ENCODE measurements at regions not wholly inside any gene's neighbourhood (a gene's known extent, or its start where the extent isn't known, plus 50 kb on each side); places are given as distances from the start of the nearest gene placed in this dataset.

DNA sequence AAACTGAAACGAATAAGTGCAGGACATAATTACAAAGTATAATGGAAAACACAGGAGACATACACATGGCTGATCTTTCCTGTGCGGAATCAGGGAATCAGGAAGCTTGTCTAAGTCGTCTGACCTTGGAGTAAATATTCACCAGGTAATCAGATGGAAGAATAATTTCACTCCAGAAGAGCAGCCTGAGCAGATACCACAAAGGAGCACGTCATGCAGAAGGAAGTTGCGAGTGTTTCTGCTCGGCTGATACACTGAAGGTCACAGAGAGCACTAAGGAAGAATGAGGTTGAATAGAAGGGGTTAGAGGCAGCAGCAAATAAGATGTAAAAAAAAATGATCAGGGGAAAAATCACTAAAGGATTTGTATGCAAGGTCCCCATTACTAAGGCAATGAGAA lies 122.3 kb upstream of the GPC6 start:
- Mint-ChIP-seq H3K27me3 (no peaks in the 10 kb centered on the region), H3K4me1 (no peaks in the 10 kb centered on the region), H3K4me3 (no peak overlapping the region), H3K27ac (no peak overlapping the region), H3K36me3 (no peaks in the 10 kb centered on the region), H3K9me3 (ENCODE audit: low read depth) (no peaks in the 10 kb centered on the region)
- no peak for ATAC-seq
- no peak for DNase-seq
- CTCF ChIA-PET, result no interaction called here

DNA sequence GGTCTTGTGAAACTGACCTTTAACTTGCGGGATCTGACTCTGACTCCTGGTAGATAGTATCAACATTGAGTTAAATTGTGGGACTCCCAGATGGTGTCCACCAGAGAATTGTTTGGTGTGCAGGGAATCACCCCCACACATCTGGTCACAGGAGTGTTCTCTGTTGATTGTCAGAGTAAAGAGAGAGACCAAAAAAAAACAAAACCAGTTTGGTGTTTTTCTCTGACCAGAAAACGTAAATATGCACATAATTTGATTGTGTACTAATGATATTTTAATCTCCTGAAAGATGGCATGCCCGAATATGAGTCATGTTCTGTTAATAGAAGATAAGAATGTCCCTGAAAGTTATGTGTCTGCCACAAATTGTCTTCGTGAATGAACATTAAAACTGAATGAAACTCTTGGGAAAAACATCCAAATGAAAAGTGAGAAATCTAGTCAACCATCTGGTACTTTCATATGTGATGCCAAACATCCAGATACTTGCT lies 118.5 kb upstream of the GPC6 start:
- Mint-ChIP-seq H3K27me3 (no peaks in the 10 kb centered on the region), H3K4me1 (no peaks in the 10 kb centered on the region), H3K4me3 (no peak overlapping the region), H3K36me3 (no peaks in the 10 kb centered on the region), H3K27ac (no peak overlapping the region), H3K9me3 (ENCODE audit: low read depth) (no peaks in the 10 kb centered on the region)
- CTCF ChIA-PET, result no interaction called here
- ATAC-seq (no peak), DNase-seq (no peak)

DNA sequence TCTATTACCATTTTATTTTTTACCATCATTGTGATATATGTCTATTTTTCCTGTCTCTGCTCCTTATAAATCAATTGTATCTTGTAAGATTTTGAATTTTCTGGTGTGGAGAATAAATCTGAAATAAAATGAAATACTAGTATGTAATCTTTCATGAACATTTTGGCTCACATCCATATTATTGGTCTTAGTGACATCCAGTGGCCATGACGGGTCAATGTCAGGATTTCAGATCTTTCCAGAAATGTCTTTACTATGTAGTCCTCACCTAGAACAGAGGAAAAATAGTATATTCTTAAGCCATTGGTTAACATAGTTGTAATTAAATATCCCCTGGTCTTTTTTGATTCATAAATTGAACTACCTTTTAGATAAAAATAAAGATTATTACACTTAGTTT lies 109.8 kb upstream of the GPC6 start:
- DNase-seq, result no peak
- H3K4me3 Mint-ChIP-seq, result no peak overlapping the region
- no peaks in the 10 kb centered on the region for H3K4me1 Mint-ChIP-seq
- H3K36me3 Mint-ChIP-seq, result no peaks in the 10 kb centered on the region
- H3K27me3 Mint-ChIP-seq, result no peaks in the 10 kb centered on the region
- no peak for ATAC-seq
- CTCF ChIA-PET, result no interaction called here
- H3K27ac Mint-ChIP-seq, result no peak overlapping the region
- no peaks in the 10 kb centered on the region for H3K9me3 Mint-ChIP-seq (ENCODE audit: low read depth)

DNA sequence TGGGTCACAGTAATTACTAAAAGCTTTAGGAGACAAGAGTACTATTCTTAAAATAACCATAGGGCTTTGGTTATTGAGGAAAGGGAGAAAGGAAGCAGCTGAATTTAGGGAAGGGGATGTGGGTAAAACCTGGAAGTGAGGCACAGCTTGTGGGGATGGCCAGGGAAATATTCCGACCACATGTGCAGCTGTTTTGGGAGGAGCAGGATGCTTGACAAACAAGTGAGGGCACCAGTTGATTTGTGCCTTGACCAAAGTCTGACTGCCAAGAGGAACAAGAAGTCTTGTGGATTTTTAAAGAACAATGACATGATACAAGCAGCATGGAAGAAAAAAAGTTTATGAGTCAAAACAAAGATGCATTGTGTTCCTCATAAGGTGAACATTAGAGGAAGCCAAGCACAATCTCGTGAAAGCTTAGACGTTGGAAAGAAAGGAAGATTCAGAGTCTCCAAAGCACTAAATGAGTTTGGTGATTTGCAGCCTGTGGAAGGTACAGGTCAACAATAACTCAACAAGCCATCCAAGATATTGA lies 108.5 kb upstream of the GPC6 start:
- Mint-ChIP-seq H3K36me3 (no peaks in the 10 kb centered on the region), H3K27me3 (no peaks in the 10 kb centered on the region), H3K4me1 (no peaks in the 10 kb centered on the region), H3K4me3 (no peak overlapping the region), H3K9me3 (ENCODE audit: low read depth) (no peaks in the 10 kb centered on the region), H3K27ac (no peak overlapping the region)
- ATAC-seq (no peak), DNase-seq (no peak)
- CTCF ChIA-PET, result no interaction called here

DNA sequence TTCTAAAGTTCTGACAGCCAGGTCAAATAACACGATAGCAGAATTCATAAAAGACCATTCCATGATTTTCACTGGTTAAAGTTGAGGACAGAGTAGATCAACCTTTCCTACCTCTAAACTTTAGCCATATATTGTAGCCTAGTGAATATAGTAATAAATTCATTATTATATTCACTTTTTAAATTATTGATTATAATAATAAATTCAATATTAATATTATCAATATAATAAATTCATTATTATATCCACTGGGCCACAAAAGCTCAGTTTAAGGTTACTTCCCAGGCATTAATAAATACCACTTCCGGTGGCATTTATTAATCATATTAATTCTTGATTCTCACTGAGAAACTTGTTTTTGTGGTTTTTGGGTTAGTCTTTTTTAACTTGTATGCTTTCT lies 85.7 kb upstream of the GPC6 start:
- Mint-ChIP-seq H3K27ac (no peak overlapping the region), H3K4me1 (no peaks in the 10 kb centered on the region), H3K27me3 (no peaks in the 10 kb centered on the region), H3K36me3 (no peaks in the 10 kb centered on the region), H3K9me3 (ENCODE audit: low read depth) (no peaks in the 10 kb centered on the region), H3K4me3 (no peak overlapping the region)
- ATAC-seq, result no peak
- CTCF ChIA-PET, result no interaction called here
- no peak for DNase-seq

DNA sequence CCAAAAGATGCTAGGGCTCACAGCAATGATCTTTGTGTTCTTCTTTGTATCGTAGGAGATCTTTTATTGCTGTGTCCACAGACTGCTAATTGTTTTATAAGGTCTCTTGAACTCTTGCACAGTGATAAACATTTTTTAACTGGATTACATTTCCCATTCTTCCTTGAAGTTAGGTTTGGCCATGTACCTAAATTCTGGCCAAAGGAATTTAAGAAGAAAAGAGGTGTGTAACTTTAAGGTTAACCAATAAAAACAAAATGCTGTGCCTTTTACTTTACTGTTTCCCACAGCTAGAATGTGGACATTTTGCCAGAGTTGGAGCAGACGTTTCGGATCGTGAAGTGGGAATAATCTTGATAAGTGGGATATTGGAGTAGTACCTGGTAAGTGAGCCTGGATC lies 82.6 kb upstream of the GPC6 start:
- Mint-ChIP-seq H3K36me3 (no peaks in the 10 kb centered on the region), H3K9me3 (ENCODE audit: low read depth) (peaks cover under 1% of the 10 kb centered on the region), H3K4me3 (no peak overlapping the region), H3K27ac (no peak overlapping the region), H3K27me3 (no peaks in the 10 kb centered on the region), H3K4me1 (no peaks in the 10 kb centered on the region)
- ATAC-seq, result no peak
- CTCF ChIA-PET, result no interaction called here
- DNase-seq, result no peak

DNA sequence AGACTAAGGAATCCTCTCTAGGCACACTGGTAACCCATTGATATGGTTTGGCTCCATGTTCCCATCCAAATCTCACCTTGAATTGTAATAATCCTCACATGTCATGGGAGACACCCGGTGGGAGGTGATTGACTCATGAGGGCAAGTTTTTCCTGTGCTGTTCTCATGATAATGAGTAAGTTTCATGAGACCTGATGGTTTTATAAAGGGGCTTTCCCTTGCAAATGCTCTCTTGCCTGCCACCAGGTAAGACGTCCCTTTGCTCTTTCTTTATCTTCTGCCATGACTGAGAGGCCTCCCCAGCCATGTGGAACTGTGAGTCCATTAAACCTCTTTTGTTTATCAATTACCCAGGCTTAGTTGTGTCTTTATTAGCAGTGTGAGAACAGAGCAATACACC lies 81.4 kb upstream of the GPC6 start:
- Mint-ChIP-seq H3K36me3 (no peaks in the 10 kb centered on the region), H3K9me3 (ENCODE audit: low read depth) (peaks cover 5% of the 10 kb centered on the region), H3K4me1 (no peaks in the 10 kb centered on the region), H3K4me3 (no peak overlapping the region), H3K27me3 (no peaks in the 10 kb centered on the region), H3K27ac (no peak overlapping the region)
- no peak for DNase-seq
- CTCF ChIA-PET, result no interaction called here
- no peak for ATAC-seq

DNA sequence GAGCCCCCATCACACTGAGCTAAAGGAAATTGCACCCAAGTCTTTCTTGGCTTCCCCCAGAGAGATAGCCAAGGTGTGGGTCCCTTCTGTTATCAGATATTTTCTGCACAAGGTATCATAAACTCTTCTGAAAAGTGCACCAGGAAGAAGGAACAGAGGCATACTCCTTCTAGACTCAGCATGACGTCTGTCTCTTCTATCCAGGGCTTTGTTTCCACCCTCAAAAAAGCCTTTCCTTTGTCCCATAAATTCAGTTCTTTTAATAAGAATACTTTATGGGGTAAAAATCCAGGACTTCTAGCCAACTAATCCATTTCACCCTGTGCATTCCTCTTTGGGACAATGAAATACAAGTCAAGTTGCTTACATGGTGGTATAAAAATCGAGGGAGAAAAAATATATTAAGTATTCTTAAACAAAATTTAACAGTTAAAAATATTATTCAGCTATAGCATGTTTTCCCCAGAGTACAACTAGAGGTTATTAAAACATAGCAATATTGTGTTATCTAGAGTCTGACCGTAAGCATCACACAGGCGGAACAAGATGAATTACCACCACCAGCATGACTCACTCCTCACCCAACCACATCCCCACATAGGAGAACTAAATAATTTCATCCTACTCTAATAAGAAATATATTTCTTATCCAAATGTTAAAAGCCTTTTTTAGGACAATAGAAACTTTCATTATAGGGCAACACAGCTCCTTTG lies 79.9 kb upstream of the GPC6 start:
- no peaks in the 10 kb centered on the region for H3K27me3 Mint-ChIP-seq
- H3K36me3 Mint-ChIP-seq, result no peaks in the 10 kb centered on the region
- CTCF ChIA-PET, result no interaction called here
- H3K4me1 Mint-ChIP-seq, result no peaks in the 10 kb centered on the region
- H3K27ac Mint-ChIP-seq, result no peak overlapping the region
- H3K9me3 Mint-ChIP-seq (ENCODE audit: low read depth), result peaks cover 5% of the 10 kb centered on the region
- H3K4me3 Mint-ChIP-seq, result no peak overlapping the region
- no peak for DNase-seq
- no peak for ATAC-seq

DNA sequence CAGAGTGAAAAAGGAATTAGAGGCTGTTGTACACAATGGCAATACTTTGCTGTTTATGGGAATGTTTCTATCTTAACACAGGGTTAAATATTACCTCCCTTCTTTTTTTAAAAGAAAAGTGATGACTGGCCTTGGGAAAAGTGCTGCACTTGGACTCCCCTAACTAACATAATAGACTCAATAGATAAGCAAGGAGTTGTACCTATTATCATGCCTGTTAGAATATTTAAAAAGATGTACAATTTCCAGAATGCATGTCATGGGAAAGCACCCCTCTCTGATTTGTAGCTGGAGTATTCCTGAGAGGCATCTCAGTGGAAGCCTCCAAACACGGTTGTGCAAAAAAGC lies 79.3 kb upstream of the GPC6 start:
- no peaks in the 10 kb centered on the region for H3K27me3 Mint-ChIP-seq
- no peaks in the 10 kb centered on the region for H3K36me3 Mint-ChIP-seq
- CTCF ChIA-PET, result no interaction called here
- H3K9me3 Mint-ChIP-seq (ENCODE audit: low read depth), result peaks cover 5% of the 10 kb centered on the region
- no peak overlapping the region for H3K27ac Mint-ChIP-seq
- H3K4me3 Mint-ChIP-seq, result no peak overlapping the region
- no peak for ATAC-seq
- no peaks in the 10 kb centered on the region for H3K4me1 Mint-ChIP-seq
- DNase-seq, result no peak

DNA sequence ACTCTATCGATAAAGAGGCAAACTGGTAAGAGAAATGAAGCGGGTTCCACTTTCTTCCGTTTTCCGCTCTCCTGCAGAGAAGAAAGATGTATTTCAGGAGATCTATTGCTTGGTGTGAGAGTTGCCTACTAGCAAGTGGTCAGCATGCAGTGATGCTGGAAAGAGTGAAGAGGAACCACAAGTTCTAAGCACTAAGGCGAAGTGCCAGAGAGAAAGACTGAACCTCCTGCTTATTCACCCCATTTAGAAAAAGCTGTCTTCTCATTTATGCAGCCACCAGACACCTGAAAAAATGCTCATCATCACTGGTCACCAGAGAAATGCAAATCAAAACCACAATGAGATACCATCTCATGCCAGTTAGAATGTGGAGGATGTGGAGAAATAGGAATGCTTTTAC lies 78.7 kb upstream of the GPC6 start:
- ATAC-seq (no peak), DNase-seq (no peak)
- Mint-ChIP-seq H3K36me3 (no peaks in the 10 kb centered on the region), H3K4me1 (no peaks in the 10 kb centered on the region), H3K4me3 (no peak overlapping the region), H3K27me3 (no peaks in the 10 kb centered on the region), H3K9me3 (ENCODE audit: low read depth) (peaks cover 7% of the 10 kb centered on the region), H3K27ac (no peak overlapping the region)
- CTCF ChIA-PET, result no interaction called here

DNA sequence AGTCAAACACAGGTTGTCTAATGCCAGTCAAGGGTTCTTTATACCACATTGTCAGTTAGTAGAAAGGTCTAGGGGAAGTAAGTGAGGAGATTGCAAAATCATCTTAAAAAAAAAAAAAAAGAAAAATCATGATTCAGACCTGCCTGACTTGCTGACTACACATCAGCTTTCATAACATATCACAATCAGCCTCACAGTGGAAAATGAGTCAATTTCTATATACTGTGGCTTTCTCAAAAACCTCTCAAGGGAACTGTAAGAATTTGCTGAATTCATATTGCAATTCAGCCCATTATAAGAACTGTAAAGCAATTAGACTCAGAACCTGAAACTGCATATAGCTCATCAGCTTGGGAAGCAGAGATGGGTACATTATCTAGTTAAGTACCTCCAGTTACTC lies 75.3 kb upstream of the GPC6 start:
- Mint-ChIP-seq H3K4me3 (no peak overlapping the region), H3K36me3 (no peaks in the 10 kb centered on the region), H3K27me3 (no peaks in the 10 kb centered on the region), H3K27ac (no peak overlapping the region), H3K4me1 (no peaks in the 10 kb centered on the region), H3K9me3 (ENCODE audit: low read depth) (peaks cover 7% of the 10 kb centered on the region)
- ATAC-seq, result no peak
- DNase-seq, result no peak
- CTCF ChIA-PET, result no interaction called here

DNA sequence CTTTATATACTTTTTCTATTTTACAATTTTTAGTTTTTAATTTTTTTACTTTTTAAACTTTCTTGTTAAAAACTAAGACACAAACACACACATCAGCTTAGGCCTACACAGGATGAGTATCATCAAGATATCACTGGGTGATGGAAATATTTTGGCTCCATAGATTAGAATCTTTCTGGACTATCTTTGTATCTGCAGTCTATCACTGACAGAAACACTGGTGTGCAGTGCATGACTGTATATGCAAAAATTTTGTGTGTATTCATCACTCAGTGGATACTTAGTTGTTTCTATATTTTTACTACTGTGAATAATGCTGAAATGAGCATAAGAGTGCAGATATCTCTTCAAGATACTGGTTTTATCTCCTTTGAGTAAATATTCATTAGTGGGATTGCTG lies 68.0 kb upstream of the GPC6 start:
- H3K4me1 Mint-ChIP-seq, result no peaks in the 10 kb centered on the region
- DNase-seq (no peak), ATAC-seq (no peak)
- H3K9me3 Mint-ChIP-seq (ENCODE audit: low read depth), result peaks cover 3% of the 10 kb centered on the region
- H3K36me3 Mint-ChIP-seq, result no peaks in the 10 kb centered on the region
- H3K4me3 Mint-ChIP-seq, result no peak overlapping the region
- H3K27ac Mint-ChIP-seq, result no peak overlapping the region
- CTCF ChIA-PET, result no interaction called here
- H3K27me3 Mint-ChIP-seq, result no peaks in the 10 kb centered on the region

DNA sequence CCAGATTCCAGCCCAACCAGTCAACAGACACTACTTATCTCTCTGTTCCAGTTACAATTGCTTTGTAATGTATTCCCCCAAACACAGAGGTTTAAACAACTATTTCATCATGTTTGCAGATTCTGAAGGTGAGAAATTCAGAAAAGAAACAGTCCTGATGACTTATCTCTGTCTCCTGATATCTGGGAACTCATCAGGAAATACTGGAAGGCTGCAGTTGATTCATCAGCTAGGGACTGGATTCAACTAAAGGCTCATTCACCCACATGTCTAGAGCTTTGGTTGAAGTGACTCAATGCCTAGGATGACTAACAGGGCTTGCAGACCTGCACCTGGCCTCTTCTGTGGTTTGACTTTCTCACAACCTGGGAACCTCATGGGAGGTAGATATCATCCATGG lies 56.6 kb upstream of the GPC6 start:
- H3K9me3 Mint-ChIP-seq (ENCODE audit: low read depth), result peaks cover under 1% of the 10 kb centered on the region
- no peak overlapping the region for H3K27ac Mint-ChIP-seq
- no peaks in the 10 kb centered on the region for H3K27me3 Mint-ChIP-seq
- no peaks in the 10 kb centered on the region for H3K4me1 Mint-ChIP-seq
- no peak for ATAC-seq
- DNase-seq, result no peak
- H3K4me3 Mint-ChIP-seq, result no peak overlapping the region
- no peaks in the 10 kb centered on the region for H3K36me3 Mint-ChIP-seq
- CTCF ChIA-PET, result interaction anchor here (1.4 kb wide), 1 partner anchor 20 kb away, joined by 3 read pairs; no protein-coding TSS in a partner anchor

DNA sequence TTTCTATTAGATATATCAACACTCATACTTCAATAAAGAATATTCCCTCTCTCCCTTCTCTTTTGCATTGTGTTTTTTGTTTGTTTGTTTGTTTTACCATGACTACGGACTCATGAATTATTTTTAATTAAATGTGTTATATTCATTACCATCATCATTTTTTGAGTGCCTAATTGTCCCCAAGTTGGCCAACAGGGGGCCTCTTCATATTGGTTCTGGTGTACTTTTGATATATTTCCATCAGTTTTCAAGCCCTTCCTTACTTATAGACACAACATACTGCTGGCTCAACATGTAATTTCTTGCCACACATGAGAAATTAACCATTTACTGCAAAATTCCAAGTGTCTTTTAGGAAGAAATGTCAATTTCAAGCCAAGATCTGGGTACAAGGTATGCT lies 54.5 kb upstream of the GPC6 start:
- Mint-ChIP-seq H3K27ac (no peak overlapping the region), H3K9me3 (ENCODE audit: low read depth) (peaks cover 7% of the 10 kb centered on the region), H3K36me3 (no peaks in the 10 kb centered on the region), H3K27me3 (no peaks in the 10 kb centered on the region), H3K4me1 (no peaks in the 10 kb centered on the region), H3K4me3 (no peak overlapping the region)
- DNase-seq, result no peak
- CTCF ChIA-PET, result no interaction called here
- ATAC-seq, result no peak

DNA sequence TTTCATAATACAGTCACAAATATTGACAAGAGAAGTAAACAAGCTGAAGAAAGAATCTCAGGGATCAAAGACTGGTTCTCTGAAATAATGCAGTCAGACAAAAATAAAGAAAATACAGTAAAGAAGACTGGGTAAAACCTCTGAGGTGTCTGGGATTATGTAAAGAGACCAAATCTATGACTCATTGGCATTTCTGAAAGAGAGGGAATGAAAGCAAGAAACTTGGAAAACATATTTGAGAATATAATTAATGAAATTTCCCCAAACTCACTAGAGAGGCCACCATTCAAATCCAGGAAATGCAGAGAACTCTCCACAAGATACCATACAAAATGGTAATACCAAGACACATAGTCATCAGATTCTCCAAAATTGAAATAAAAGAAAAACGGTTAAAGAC lies 53.0 kb upstream of the GPC6 start:
- CTCF ChIA-PET, result no interaction called here
- H3K9me3 Mint-ChIP-seq (ENCODE audit: low read depth), result peaks cover 7% of the 10 kb centered on the region
- no peak overlapping the region for H3K4me3 Mint-ChIP-seq
- H3K4me1 Mint-ChIP-seq, result no peaks in the 10 kb centered on the region
- H3K27ac Mint-ChIP-seq, result no peak overlapping the region
- H3K36me3 Mint-ChIP-seq, result no peaks in the 10 kb centered on the region
- DNase-seq, result no peak
- no peaks in the 10 kb centered on the region for H3K27me3 Mint-ChIP-seq
- no peak for ATAC-seq
